GM21390 (cell line): ENCODE measurements at regions not wholly inside any gene's neighbourhood (a gene's known extent, or its start where the extent isn't known, plus 50 kb on each side); places are given as distances from the start of the nearest gene placed in this dataset.

Experiments
- ATAC-seq: cut with Tn5 transposase; IDR thresholded peaks from one replicate; pipeline ENCODE4 v1.9.1; 2021; ENCODE audit not compliant: unreplicated experiment

- ATAC-seq = no peak
Measured at GRCh38 chr2:144587306-144587705, 67.4 kb upstream of the ZEB2 start.

- no peak for ATAC-seq
Measured at GRCh38 chr2:144586476-144586875, 66.6 kb upstream of the ZEB2 start.

GRCh38 chr2:144583741-144584453, 64.0 kb upstream of the ZEB2 start:
- no peak for ATAC-seq

- ATAC-seq = no peak
Measured at GRCh38 chr2:144583381-144583729, 63.4 kb upstream of the ZEB2 start.

DNA sequence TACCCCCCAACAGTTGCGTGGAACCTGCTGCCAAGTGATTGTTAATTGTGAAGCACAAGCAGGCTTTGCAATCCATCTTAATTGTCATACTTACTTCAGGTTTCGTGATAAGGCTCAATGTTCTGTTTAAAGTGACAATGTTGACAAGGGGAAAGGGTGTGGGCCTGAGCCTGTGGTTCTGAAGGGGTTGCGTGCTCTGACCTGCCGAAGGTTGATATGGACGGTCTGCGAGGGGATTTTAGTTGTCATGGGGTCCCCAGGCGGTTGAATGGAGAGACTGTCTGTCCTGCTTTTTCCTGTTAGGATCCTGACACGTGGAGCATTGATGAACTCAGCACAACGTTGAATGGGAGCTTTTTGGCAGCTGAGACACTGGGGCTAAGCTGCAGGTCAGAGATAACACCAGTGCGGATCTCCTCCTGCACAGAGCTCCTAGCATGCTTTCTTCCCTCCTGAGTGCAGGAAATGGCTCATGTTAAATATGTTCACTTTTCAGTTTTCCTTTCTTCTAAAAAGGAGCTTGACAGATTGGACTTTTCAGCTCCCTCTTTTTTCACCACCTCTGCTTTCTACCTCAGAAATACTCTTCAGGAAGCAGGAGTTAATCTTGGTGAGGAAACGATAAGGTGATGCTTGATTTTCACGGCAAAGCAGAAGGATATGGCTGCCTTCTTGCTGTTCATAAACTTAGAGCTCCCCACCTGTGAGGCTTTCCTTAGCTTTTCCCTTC, 62.9 kb upstream of the ZEB2 start:
- ATAC-seq = no peak

- no peak for ATAC-seq
Measured at GRCh38 chr2:144580521-144581161, 60.7 kb upstream of the ZEB2 start.

- ATAC-seq = no peak
Measured at GRCh38 chr2:144579556-144579955, 59.6 kb upstream of the ZEB2 start.

GRCh38 chr2:144578099-144578498, 58.2 kb upstream of the ZEB2 start:
- ATAC-seq = no peak

- peak; percentile 92 for ATAC-seq
Measured at GRCh38 chr2:144572977-144573376, 53.1 kb upstream of the ZEB2 start.

- ATAC-seq = no peak
Measured at GRCh38 chr2:144571770-144572169, 51.9 kb upstream of the ZEB2 start.

- ATAC-seq = no peak
Measured at GRCh38 chr2:144570566-144570965, 50.6 kb upstream of the ZEB2 start.
